ENCODE measurements at regions not wholly inside any gene's neighbourhood (a gene's known extent, or its start where the extent isn't known, plus 50 kb on each side); places are given as distances from the start of the nearest gene placed in this dataset.

DNA sequence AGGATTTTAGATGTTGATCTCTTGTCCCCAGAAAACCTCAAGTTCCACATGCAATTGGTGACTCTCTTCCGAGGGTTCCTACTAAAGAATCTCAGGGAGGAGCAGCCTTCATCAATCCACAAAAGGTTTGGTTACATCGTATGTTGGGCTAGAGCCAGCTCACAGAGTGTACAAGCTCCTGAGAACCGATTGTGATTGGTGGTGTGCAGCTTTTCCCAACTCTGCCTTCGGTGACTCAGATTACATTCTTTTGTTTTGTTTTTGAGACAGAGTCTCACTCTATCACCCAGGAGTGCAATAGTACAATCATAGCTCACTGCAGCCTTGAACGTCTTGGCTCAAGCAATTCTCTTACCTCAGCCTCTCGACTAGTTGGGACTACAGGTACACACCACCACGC is 172.4 kb downstream of the PMP22 start:
- no peak for TF ChIP-seq POLR2A (IDR thresholded peaks at IDR 0.05; ENCODE audit: low read length)
- no peak for DNase-seq

DNA sequence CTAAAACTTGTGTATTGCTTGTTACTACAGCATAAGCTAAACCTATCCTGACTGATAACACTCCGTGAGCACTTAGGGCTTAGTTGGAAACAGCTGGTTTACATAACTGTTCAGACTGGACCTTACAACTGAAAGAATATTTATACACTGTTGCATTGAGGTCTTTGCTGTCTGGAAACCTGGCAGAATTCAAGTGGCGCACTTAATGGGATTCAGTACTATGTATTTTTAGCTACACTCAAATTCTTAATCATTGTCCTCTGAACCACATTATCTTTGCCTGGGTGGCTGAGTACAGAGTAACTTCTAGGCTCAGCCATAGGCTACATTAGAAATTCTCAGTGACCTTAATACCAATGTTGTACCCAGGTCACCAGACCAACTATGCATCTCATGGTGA is 172.9 kb downstream of the PMP22 start:
- TF ChIP-seq POLR2A (IDR thresholded peaks at IDR 0.05; ENCODE audit: low read length): no peak
- no peak for TF ChIP-seq GATA1 (IDR thresholded peaks at IDR 0.05; ENCODE audit: low read depth, low read length)
- DNase-seq: no peak

DNA sequence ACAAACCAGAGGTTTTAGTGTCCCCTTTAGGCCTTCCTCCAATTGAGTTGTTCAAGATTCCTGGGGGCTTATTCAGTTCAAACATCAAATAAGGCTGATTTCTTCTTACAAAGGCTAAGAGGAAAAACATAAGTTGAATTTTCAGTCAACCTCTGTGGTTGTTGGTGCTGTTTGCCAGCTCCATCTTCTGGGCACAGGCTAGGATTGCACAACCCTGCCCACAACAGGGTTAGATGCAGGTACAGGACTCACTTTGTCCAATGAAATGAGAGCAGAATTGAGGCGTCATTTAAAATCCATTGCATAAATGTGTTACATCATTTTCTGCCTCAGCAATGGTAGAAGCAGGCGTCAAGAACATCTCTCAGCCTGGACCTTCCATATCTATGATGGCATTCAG is 173.3 kb downstream of the PMP22 start:
- no peak for TF ChIP-seq POLR2A (IDR thresholded peaks at IDR 0.05; ENCODE audit: low read length)
- TF ChIP-seq GATA1 (IDR thresholded peaks at IDR 0.05; ENCODE audit: low read depth, low read length): no peak
- no peak for DNase-seq

DNA sequence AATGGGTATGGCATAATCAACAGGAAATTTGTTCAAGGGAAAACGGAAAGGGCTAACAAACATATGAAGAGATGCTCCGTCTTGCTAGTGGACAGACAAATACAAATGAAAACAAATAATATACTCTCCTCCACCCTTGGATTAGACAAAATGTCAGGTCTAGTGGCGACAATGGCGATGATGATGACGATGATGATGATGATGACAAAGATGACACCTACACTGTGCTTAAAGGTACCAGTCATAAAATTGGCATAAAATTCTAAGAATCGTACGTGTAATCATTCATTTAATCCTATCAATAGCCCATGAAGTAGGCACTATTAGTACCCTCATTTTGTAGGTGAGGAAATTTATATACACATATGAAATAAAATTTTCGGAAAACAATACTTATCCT is 174.6 kb downstream of the PMP22 start:
- no peak for DNase-seq
- TF ChIP-seq GATA1 (IDR thresholded peaks at IDR 0.05; ENCODE audit: low read depth, low read length) (no peak), POLR2A (IDR thresholded peaks at IDR 0.05; ENCODE audit: low read length) (no peak)

DNA sequence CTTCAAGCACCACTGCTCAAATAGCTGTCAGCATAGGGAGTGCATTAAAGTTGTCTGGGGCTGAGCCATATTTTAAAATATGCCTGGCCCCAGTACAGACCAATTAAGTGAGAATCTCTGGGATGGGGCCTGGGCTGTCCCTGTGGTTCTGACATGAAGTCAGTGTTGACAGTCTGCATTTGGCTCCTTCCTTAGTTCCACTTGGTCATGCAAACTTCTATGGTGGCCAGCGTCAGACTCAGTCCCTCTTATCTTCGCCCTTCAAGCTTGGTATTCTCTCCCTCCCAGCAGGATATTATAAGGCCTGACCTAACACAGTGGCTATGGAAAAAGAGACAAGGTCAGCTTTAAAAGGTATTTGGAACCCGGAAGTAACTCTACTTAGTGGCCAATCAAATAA is 177.2 kb downstream of the PMP22 start:
- DNase-seq: no peak
- TF ChIP-seq POLR2A (IDR thresholded peaks at IDR 0.05; ENCODE audit: low read length): no peak
- no peak for TF ChIP-seq GATA1 (IDR thresholded peaks at IDR 0.05; ENCODE audit: low read depth, low read length)

DNA sequence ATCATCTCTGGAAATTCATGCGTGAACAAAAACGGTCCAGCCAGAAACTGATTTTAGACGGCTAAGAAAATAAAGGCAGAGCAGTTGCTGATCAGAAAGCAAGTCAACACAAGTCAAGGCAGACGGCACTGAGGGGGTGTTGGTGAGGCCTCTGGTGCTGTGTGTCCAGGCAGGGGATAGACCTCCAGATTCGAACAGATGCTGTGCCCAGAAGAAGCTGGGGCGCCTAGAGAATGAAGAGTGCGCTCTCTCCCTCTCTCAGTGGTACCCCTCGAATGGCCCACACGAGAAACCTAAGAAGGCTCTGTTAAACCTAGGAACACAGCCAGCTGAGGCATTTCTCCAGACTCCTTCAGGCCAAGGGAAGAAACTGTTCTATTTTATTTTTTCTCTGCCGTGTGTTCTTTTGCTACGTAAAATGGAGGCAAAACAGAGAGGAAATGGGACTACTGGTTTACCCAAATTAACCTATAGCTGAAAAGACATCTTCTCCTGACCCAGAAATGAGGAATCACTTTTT is 178.3 kb downstream of the PMP22 start:
- TF ChIP-seq GATA1 (IDR thresholded peaks at IDR 0.05; ENCODE audit: low read depth, low read length) (no peak), POLR2A (IDR thresholded peaks at IDR 0.05; ENCODE audit: low read length) (no peak)
- DNase-seq: no peak

DNA sequence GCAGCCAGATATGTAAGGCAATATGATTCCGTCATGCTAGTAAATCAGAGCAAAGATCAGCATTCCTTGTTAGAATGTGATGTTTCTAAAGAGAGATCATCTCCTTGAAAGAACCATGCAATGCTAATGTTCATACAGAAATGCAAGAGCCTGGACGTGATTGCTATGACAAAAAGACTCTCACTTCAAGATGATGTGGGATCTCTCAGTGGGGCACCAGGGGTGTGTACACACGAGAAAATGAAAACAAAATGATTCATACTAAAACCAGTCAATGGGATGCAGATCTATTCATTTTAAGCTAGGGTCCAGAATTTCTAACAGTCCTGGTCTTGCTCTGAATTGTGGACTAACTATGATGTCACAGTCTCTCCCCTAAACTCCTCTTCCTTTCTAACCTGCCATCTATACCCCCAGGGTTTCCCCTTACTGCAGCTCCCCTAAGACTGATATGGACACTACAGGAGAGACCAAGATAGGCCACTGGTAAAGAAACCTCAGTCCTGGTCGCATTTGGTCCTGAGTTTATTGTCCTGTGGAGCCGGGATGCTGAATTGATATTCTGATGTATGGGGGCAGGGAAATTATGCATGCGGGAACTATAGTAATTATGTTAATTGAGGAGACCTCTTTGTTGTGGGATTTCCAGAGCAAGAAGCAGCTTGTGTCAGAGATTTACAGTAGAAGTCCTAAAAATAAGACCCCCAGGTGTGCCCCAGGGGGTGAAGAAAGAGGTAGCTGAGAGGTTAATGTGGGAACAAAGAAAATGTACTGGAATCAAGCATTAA is 179.0 kb downstream of the PMP22 start:
- TF ChIP-seq POLR2A (IDR thresholded peaks at IDR 0.05; ENCODE audit: low read length): no peak
- TF ChIP-seq GATA1 (IDR thresholded peaks at IDR 0.05; ENCODE audit: low read depth, low read length): no peak
- no peak for DNase-seq

DNA sequence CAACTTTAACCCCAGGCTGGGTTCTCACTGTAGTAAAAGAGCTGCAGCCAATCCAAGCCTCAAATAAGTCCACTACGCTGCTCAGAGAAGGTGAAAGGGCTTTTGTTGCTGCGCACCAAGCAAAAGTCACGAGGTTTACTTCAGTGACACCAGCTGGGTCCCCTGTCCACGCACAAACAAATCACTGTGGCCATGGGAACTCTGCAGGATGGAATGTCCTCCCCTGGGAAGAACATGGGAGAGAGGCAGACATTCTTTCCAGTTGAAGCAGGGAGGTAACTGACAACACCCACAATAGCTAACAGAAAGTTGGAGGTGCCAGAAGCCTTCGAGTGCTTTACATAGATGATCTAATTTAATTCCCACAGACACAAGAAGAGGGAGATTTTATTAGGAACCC is 181.9 kb downstream of the PMP22 start:
- DNase-seq: no peak
- TF ChIP-seq POLR2A (IDR thresholded peaks at IDR 0.05; ENCODE audit: low read length) (no peak), GATA1 (IDR thresholded peaks at IDR 0.05; ENCODE audit: low read depth, low read length) (no peak)

DNA sequence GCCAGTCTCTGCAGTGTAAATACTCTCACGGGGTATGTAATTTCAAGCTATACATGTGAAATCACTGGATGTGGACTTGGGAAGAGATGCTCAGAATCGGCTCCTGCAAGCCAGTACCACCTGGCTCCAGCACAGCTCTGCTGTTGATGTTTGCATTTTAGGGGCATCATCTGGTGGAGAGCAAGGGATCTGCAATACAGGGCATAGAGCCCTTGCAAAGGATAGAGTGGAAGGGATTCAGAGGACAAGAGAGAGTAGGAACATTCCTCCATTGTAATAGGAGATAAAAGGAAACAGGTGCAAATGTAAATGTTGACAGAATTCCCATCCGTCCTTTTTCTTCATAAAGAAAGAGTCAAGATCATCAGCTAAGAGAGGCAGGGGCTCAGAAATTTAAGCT is 184.1 kb downstream of the PMP22 start:
- no peak for TF ChIP-seq POLR2A (IDR thresholded peaks at IDR 0.05; ENCODE audit: low read length)
- DNase-seq: no peak

DNA sequence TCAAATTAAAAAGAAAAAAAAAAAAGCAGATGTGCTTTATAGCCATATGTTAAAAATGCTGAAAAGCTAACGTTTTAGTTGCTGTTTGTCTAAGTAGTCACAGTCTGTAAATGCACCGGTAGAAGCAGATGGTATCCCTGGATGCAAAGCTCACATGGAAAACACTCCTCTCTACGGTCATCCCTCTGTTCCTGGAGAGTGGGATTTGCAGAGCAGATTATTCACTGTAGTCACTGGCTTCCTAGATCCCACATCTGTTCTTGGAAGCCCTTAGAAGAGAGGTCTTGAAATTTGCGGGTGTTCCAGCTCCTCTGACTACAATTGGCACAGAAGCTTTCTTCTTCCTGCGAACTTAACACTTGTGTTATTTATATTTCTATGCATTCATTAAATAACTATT is 186.6 kb downstream of the PMP22 start:
- DNase-seq: no peak
- TF ChIP-seq GATA1 (IDR thresholded peaks at IDR 0.05; ENCODE audit: low read depth, low read length) (no peak), POLR2A (IDR thresholded peaks at IDR 0.05; ENCODE audit: low read length) (no peak)

DNA sequence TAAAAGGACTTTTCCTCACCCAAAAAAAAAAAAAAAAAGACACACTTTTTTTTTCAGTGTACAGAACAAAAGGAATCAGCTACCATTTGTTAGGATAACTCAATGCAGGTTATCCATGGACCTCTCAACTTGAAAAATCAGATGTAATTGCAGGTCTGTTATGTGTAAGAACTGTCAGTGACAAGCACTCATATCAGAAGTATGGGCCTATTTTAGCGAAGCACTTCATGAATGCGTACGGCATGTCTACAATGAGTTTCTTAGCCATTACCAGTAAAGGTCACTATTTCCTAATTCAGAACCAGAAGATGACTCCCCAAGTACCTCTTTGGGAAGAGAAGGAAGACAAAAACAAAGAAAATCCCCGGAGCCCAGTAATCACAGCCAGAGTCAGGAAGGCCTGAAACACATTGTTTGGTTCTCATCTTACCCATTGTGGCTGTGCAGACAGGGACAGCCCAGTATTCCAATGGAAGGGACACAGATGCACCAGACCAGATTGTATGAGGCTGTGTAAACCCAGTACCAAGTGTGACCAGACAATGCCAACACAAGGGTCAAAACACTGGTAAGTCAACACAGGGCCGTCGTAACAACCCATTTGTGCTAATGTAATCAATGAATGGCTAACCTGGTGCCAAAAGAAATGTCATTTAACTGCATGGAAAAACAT is 188.0 kb downstream of the PMP22 start:
- no peak for TF ChIP-seq POLR2A (IDR thresholded peaks at IDR 0.05; ENCODE audit: low read length)
- TF ChIP-seq GATA1 (IDR thresholded peaks at IDR 0.05; ENCODE audit: low read depth, low read length): no peak
- no peak for DNase-seq

DNA sequence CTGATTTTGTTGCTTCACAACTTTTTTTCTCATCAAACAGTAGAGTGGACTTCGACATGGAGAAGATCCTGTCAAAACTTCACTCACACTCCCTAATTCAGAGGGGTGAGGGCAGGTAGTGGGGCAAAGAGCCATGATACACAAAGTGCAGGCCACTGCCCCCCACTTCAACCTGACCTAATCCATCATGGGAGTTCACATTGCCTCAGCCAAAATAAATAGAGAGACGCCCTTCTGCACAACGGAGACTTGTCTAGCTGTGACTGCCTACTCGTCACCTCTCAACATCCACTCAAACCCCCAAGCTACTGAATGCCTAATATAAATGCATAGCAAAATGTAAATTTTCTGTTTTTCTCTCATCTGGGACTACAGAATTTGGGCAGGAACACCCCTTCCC is 213.2 kb downstream of the PMP22 start:
- no peak for DNase-seq
- TF ChIP-seq POLR2A (IDR thresholded peaks at IDR 0.05; ENCODE audit: low read length): no peak

DNA sequence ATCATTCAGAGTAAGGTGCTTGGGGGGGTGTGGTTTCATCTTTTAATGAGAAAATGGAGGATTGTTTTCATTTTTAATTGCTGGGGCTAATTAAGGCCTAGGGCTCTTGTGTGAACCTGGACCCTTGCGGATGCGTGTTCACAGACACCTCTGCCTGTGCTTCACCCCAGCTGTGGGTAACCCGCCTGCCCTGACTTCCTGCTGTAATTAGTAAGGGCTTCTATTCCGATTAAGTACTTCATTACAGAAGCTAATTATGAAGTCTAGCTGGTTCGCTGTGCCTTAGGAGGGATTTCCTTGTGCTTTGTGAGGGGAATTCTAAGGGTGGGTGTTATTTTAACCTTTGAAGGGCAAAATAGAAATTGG is 215.3 kb downstream of the PMP22 start:
- TF ChIP-seq POLR2A (IDR thresholded peaks at IDR 0.05; ENCODE audit: low read length) (no peak), GATA1 (IDR thresholded peaks at IDR 0.05; ENCODE audit: low read depth, low read length) (no peak)

DNA sequence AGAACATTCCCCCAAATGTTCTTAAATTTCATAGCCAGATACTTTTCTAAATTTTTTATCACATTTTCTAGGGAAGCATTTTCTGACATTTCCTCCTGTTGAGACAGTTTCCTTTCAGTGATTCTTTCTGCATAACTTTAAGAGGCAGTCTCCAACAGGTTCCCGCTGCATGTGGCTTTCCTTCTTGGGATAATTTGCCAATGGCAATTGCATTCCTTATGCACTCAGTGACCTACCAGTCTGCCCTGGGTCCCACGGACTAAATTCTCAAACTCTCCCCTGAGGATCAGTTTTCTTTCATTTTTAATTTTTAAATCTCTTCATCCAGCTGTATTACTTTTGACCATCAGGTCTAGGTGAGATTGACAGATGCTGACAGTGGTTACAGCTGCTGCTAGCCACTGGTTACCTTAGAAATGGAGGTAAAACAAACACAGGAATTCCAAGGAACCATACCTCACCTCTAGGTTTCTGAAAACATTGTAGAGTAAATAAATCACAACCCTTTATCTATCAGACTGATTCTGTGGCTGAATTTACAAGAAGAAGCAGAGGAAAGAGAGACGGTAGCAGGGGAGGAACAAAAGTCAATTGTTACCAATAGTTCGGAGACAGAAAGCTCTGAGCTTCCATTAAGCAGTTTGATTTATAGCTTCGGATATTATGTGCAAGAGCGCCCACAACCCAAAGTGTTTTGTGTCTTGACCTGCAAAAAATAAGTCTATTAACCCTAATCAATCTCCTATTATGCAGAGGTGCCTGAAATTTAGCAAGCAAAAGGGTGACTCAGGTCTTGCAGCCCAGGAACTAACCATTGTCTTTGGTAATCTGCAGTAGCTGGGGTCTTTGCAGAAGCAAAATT is 216.0 kb downstream of the PMP22 start:
- DNase-seq: no peak
- TF ChIP-seq POLR2A (IDR thresholded peaks at IDR 0.05; ENCODE audit: low read length) (no peak), GATA1 (IDR thresholded peaks at IDR 0.05; ENCODE audit: low read depth, low read length) (no peak)

More for the DNA sequence above, 215.3 kb downstream of the PMP22 start:
- DNase-seq: no peak
